ENCODE measurements at regions not wholly inside any gene's neighbourhood (a gene's known extent, or its start where the extent isn't known, plus 50 kb on each side); places are given as distances from the start of the nearest gene placed in this dataset.

GRCh38 chr10:130587718-130588117, 451.5 kb downstream of the GLRX3 start:
- H4K8ac ChIP-seq (replicated peaks; ENCODE audit: insufficient read length, low read depth, low read length): no peak overlapping the region
- no peak overlapping the region for H4K91ac ChIP-seq (ENCODE audit: insufficient read length, low read depth, low read length)
- Mint-ChIP-seq H3K4me3 (no peak overlapping the region), H3K9me3 (no peaks in the 10 kb centered on the region), H3K4me1 (peaks cover 16 to 25% of the 10 kb centered on the region in 2 experiments), H3K36me3 (ENCODE audit: insufficient read depth in 1 of 3, low read depth in 3 of 3) (no peaks in the 10 kb centered on the region), H3K27me3 (ENCODE audit: low read depth) (no peaks in the 10 kb centered on the region; the same call in 1 of the 2 replicates), H3K27ac (peak overlapping the region in 1 of 3 experiments; percentile 74; a peak in 2 of 7 replicates)
- H3K23me2 ChIP-seq (ENCODE audit: insufficient read length, low read depth, low read length, poor library complexity, severe bottlenecking): no peaks in the 10 kb centered on the region
- H2BK15ac ChIP-seq (ENCODE audit: low read depth, low read length): no peak overlapping the region
- no peak overlapping the region for H3K14ac ChIP-seq (ENCODE audit: insufficient read depth, low read length)
- H3K9ac ChIP-seq (ENCODE audit: extremely low read depth, insufficient read length, low read length): no peak overlapping the region
- no peak overlapping the region for H2AFZ ChIP-seq (ENCODE audit: low read length)
- H3K79me1 ChIP-seq (ENCODE audit: insufficient read depth, low read depth, low read length, poor library complexity, severe bottlenecking): no peaks in the 10 kb centered on the region
- H2BK120ac ChIP-seq (ENCODE audit: low read depth, low read length, poor library complexity, severe bottlenecking): no peak overlapping the region
- H3K4me1 ChIP-seq (ENCODE audit: insufficient read depth, low read length): peaks cover 3% of the 10 kb centered on the region; the same call in 1 of the 2 replicates
- H3K27me3 ChIP-seq (ENCODE audit: insufficient read depth, low read length): no peaks in the 10 kb centered on the region
- no peaks in the 10 kb centered on the region for H4K20me1 ChIP-seq (ENCODE audit: control insufficient read depth, insufficient read depth, insufficient read length)
- no peak for DNase-seq
- H4K5ac ChIP-seq (ENCODE audit: insufficient read length, low read depth, low read length): no peak overlapping the region
- H3K27ac ChIP-seq (ENCODE audit: insufficient read length, low read depth, low read length): no peak overlapping the region
- no peak overlapping the region for H3K56ac ChIP-seq (ENCODE audit: insufficient read length, low read depth, low read length)
- no peaks in the 10 kb centered on the region for H3K9me3 ChIP-seq (ENCODE audit: control insufficient read depth, low read depth, low read length)
- no peaks in the 10 kb centered on the region for H3K79me2 ChIP-seq (ENCODE audit: insufficient read depth, low read length)
- no peak overlapping the region for H3K18ac ChIP-seq (ENCODE audit: insufficient read length, low read depth, low read length)
- no peak overlapping the region for H2BK20ac ChIP-seq (ENCODE audit: low read depth, low read length, poor library complexity, severe bottlenecking)
- H3T11ph ChIP-seq (ENCODE audit: low read length): no peak overlapping the region
- H3K4me2 ChIP-seq (ENCODE audit: insufficient read depth, insufficient read length, low read length): no peak overlapping the region
- no CpG with 5 or more reads among the region's 4 CpGs for WGBS (ENCODE audit: extremely low coverage, insufficient read length, low lambda C conversion rate)
- no peak overlapping the region for H2AK5ac ChIP-seq (ENCODE audit: insufficient read length, low read length)
- no peak overlapping the region for H3K23ac ChIP-seq (ENCODE audit: insufficient read length, low read depth, low read length)
- H2BK5ac ChIP-seq (ENCODE audit: insufficient read length, low read length): no peak overlapping the region
- H3K4ac ChIP-seq (ENCODE audit: low read depth, low read length): no peak overlapping the region
- H2BK12ac ChIP-seq (ENCODE audit: insufficient read length, low read depth, low read length): no peak overlapping the region
- no peak for TF ChIP-seq CTCF (conservative IDR thresholded peaks at IDR 0.05)

Data from H9 (cell line).